ENCODE measurements at regions not wholly inside any gene's neighbourhood (a gene's known extent, or its start where the extent isn't known, plus 50 kb on each side); places are given as distances from the start of the nearest gene placed in this dataset.
"Not testable (repeated sequence)": the region's sequence is repeated elsewhere in the genome, so short reads cannot be mapped to it uniquely, and the experiment has no call there.

- peak; percentile 29 for DNase-seq (ENCODE audit: low spot score)
- no peak for FAIRE-seq
Observed at GRCh38 chrX:111041018-111041462, 55.0 kb upstream of the PAK3 start.

DNA sequence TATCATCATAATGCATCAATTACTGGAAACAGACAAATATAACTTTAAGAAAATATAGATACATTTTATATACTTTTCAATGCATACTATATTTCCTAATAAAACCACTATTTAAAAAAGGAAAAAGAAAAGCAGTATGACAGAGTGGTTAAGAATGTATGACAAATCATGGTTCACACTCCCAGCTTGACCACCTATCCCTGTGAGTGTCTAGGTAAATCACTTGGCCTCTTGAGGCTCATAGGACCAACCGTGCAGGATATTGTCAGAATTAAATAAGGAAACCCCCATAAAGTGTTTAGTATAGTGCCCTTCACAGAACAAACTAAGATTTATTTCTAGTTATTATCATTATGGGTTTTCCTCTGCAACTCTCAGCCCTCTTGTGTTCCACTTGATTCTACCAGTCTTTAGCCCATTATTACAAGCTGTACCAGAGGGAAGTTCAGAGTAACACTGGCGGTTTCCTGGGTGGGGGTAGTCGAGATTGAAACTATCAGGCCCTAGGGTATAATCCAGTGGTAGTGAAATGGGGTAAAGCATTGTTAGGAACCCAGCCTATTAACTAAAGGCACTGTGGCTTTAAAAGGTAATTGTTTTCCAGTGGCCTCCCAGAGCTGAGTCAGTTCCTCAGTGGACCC is 55.5 kb upstream of the PAK3 start:
- FAIRE-seq (no peak), DNase-seq (ENCODE audit: low spot score) (peak; percentile 4)

DNA sequence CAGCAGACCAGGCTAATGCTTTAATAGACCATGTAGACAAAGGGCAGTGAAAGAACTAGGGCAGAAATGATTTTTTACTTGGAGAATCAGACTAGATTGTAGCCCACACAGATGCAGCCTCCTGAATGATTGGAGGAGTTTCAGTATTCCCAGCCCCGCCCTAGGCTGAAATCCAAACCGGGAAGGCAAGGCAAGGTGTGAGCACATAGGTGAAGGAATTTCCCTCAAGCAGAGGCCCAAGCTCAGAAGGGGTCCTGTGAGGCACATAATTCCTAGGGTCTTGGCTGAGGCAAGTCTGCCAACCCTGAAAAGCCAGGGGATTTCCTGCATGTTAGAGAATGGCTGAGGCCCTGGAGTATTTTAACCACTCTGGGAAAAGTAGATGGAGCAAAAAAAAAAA is 56.4 kb upstream of the PAK3 start:
- FAIRE-seq (no peak), DNase-seq (ENCODE audit: low spot score) (no peak)

DNA sequence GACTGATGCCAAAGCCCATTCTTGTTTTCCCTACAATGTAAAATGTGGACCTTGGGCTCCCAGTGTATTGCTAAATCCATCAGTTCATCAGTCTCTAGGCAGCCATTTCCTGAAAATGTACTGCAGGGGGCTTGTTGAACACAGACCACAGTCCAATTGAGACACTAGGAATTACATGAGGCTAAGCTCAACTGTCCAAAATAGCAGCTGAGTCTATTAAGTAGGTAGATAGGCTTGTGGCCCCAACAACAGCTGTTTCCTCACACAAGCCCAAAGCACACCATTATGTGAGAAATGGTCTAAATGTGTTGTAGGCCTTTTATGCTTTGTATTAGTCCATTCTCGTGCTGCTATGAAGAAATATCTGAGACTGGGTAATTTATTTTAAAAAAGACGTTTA is 60.0 kb upstream of the PAK3 start:
- FAIRE-seq = no peak

DNA sequence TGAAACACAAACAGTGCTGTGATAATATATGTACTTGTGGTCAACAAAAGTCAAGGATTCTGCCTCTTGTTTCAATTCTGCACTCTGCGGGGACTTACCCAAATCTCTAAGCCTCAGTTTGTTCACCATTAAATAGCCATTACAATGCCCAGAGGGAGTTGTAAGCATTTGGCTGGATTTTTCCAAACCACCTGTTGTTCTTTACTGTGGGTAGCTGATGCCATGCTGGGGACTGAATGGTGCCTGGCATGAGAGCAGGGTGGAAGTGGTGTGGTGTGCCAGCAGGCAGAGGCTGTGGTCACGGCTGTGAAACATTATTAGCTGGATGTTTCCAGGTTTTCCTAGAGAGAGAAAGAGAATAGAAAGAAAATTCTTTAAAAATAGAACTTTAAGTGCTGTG is 60.7 kb upstream of the PAK3 start:
- FAIRE-seq (no peak), DNase-seq (ENCODE audit: low spot score) (no peak)

More for the DNA sequence above, 60.0 kb upstream of the PAK3 start:
- DNase-seq (ENCODE audit: low spot score) = no peak

- FAIRE-seq; DNase-seq (ENCODE audit: low spot score): not testable (repeated sequence)
Observed at GRCh38 chrX:111022998-111023397, 73.0 kb upstream of the PAK3 start.

GRCh38 chrX:111020283-111020682 is 75.7 kb upstream of the PAK3 start:
- FAIRE-seq (no peak), DNase-seq (ENCODE audit: low spot score) (no peak)

DNA sequence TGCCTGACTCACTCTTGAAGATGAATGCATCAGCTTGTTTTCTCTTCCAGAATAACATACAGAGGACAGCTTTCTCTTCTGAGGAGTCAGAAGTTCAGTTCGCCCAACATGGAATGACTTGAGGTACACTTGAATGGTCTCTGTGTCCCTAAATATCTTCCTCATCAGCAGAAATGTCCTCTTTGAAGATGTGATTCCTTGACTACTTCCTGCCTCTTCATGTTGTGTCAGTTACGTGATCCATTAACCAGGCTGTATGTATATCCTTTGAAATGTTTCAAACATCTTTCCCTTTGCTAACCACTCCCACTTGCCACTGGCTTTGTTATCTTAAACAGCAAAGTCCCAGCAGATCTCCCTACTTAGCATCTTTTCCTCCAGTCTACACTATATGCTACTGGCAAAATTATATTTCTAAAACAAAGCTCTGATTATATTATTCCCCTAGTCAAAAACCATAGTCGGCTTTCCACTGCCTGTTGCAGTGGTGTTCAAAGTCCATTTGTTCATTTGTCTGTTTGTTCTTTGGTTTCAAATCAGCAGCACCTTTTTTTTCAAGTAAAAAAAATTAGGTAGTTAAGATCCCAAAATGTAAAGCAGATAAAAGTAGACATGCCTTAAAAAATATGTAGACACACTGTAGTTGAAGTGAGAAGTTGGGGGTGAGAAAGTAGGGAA is 82.1 kb upstream of the PAK3 start:
- no peak for FAIRE-seq
- DNase-seq (ENCODE audit: low spot score) = no peak

- DNase-seq (ENCODE audit: low spot score) (no peak), FAIRE-seq (no peak)
Observed at GRCh38 chrX:111010111-111010510, 85.9 kb upstream of the PAK3 start.

- FAIRE-seq = no peak
- DNase-seq (ENCODE audit: low spot score) = no peak
Observed at GRCh38 chrX:111009256-111009655, 86.7 kb upstream of the PAK3 start.

DNA sequence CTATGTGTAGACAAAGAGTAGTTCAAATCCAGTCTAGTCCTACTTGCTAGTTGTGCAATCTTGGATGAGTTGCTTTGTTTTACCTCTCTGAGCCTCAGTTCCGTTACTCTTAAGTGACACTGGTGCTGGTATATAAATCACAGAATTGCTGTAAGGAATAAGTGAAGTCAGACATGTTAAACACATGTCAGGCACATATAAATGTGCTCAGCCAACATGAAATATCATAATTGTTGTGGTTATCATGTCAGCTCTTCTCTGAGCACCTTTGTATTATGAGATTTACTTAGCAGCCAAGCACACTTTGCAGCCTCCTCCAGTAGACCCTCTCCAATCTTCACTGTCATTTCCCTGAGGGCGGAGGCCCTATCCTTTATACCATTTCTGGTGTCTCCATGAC is 87.9 kb upstream of the PAK3 start:
- DNase-seq (ENCODE audit: low spot score) = no peak
- FAIRE-seq = no peak

- no peak for DNase-seq (ENCODE audit: low spot score)
- FAIRE-seq = no peak
Observed at GRCh38 chrX:111007238-111007637, 88.8 kb upstream of the PAK3 start.

DNA sequence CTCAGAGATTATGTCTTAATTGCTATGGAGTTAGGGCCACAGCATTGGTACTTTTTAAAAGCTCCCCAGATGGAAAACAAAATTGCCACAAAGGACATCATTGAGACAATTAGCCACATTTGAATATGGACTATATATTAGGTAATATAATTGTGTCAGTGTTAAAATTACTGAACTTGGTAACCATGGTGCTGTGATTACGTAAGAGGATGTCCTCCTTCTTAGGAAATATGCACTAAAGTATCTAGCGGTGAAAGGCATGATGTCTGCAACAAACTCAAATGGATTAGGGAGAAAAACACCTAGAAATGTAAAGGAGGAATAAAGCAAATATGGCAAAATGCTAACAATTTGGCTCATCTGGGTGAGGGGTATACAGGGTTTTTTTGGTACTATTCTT is 89.9 kb upstream of the PAK3 start:
- FAIRE-seq = no peak
- DNase-seq (ENCODE audit: low spot score) = no peak

DNA sequence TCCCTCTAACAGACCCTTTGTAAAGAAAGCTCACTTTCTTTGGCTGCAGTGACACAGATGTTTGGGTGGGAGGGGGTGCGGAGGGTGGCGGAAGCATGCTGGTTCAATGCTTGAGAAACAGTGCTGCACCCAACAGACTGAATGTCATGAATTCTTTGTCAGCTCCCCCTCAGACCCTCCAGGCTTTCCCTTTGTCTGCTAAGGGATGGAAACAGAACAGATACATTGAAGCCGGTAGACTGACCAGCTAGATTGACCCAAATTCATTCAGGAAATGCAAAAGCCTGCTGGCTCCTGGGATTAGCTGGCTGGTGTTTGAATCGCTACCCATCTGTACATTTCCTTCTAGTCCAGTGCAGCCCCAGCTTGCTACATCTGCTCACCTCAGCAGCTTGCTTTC is 90.8 kb upstream of the PAK3 start:
- FAIRE-seq (no peak), DNase-seq (ENCODE audit: low spot score) (no peak)

DNA sequence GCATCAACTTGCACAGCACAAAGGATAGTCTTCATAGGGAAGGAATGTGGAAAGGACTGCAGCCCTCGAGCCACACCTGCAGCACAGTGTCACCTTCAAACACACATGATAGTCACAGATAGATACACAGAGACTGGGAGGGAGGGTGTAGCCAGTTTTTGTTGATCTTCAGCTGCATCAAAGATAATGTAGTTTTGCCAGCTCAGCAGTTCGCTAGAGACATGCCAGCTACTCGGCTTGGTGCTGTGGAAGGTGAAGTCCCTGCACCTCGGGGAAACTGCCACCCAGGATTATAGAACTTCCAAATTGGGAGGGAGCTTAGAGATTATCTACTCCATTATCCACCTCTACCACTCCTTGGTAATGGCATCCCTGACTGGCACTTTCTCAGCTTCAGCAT is 92.9 kb upstream of the PAK3 start:
- DNase-seq (ENCODE audit: low spot score) = no peak
- no peak for FAIRE-seq

DNA sequence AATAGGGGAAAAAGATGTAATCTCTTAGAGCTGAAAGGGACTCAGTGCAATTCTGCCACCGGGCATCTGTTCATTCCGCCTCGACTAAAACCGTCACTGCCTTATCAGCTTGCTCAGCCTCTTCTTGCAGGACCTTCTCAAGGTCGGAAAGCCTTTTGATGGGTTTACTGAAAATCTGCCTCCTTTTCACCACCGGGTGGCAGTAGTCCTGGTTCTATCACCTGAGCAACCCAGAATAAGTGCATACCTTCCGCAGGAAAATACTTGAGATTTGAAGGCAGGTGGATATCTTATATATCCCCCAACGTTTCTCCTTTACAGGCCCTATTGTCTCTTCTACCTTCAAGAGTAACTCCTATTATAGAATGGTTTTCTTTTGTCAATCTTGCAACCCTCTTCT is 103.4 kb upstream of the PAK3 start:
- DNase-seq (ENCODE audit: low spot score) (peak; percentile 6), FAIRE-seq (no peak)

DNA sequence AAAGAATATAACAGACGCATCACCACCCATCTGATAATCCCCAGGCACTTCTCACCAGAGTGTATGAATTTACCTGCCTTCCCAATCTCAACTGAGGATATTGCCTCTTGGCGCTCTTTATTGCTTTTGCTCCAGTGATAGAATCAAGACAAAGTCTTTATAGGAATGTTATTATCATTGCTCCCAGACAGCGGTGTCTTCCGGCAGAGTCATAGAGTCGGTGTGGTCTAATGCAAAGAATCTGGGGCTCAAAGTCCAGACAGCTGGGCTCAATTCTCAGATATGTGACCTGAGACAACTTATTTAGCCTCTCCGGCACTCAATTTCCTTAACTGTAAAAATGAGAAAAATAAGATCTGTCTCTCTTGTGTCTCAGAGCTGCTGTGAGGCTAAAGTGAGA is 106.1 kb upstream of the PAK3 start:
- FAIRE-seq (no peak), DNase-seq (ENCODE audit: low spot score) (no peak)

DNA sequence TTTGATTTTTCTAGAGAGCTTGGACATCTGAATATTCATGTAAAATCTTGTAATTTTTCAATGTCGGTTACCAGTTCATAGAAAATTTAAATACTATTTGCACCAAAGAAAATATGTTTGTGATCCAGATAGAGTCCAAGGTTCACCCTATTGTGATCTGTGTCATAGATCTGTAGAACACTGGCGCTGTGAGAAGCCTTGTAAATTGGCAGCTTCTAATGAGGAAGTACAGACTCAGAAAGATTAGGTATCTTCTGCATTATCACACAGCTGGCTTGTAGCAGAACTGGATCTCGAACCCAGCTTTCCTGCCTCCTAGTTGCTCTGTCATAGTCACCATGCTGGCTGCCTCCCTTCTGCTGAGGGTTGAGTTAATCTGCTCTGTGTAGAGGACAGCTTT is 106.5 kb upstream of the PAK3 start:
- FAIRE-seq = no peak
- DNase-seq (ENCODE audit: low spot score) = no peak

DNA sequence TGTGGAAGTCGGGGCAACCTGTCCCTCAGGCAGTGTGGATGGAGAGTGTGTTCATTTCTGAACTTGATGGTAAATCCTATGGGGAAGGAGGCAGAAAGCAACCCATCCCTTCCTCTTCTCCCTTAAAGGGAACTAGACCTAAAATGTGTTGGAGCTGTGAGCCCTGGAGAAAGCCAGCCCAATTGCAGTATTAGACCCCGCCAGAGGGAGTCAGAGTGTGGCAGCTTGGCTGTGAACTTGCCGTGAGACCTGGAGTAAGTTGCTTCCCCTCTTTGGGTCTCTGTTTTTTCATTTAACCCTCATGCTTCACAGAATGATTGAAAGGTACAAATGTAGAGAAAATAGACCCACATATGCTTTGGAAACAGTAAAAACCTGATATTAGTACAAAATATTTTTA is 108.7 kb upstream of the PAK3 start:
- DNase-seq (ENCODE audit: low spot score) (no peak), FAIRE-seq (no peak)

GRCh38 chrX:110985470-110985869 is 110.5 kb upstream of the PAK3 start:
- FAIRE-seq = no peak
- DNase-seq (ENCODE audit: low spot score) = no peak

DNA sequence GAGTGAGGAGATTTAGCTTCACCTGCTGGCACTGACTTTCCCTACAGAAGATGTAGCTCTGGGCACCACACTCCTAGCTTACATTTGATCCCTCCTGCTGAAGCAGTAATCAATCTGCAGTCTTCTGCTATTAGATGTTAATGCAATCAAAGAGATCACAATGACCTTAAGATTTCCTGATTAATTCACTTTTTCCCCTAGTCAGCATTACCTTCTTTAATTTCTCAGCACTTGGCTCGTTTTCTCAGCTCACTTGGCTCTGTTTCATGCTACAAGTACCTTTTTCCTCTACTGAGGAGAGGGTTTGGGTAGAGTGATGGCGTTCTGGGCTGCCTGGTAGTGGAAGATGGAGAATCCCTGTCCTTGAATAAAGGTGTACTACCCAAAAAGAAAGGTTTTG is 113.0 kb upstream of the PAK3 start:
- FAIRE-seq = no peak
- no peak for DNase-seq (ENCODE audit: low spot score)

DNA sequence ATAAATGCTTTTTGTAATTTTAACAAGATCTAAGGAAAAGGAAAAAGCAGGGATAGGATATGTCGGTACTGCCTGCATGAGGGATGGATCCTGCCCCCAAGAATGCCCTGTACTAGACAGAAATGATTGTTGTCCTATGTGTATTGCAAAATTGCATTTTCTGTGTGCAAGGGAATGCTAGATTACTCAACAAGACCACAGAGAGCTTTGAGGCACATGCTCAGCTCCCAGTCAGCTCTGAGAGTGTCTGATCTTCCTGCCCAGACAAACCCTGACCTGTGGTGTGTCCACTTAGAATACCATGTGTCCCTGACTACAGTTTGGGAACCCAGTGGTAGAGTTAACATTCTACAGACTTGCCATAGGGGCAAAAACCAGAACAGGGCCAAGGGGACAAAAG is 129.2 kb upstream of the PAK3 start:
- FAIRE-seq = no peak

GRCh38 chrX:110966091-110966454 is 129.9 kb upstream of the PAK3 start:
- FAIRE-seq = no peak

More for the DNA sequence above, 129.2 kb upstream of the PAK3 start:
- DNase-seq (ENCODE audit: low spot score) = no peak

More at GRCh38 chrX:110966091-110966454, 129.9 kb upstream of the PAK3 start:
- DNase-seq (ENCODE audit: low spot score) = no peak
